DND-41 (cell line): ENCODE measurements at regions not wholly inside any gene's neighbourhood (a gene's known extent, or its start where the extent isn't known, plus 50 kb on each side); places are given as distances from the start of the nearest gene placed in this dataset.

Experiments used
- EZH2 ChIP-seq: IDR thresholded peaks from 3 replicates; pipeline ENCODE4 v1.6.1; 2012; ENCODE audit warnings: borderline replicate concordance, low read depth, mild to moderate bottlenecking, moderate library complexity, low read length, inconsistent platforms; ENCODE audit not compliant: severe bottlenecking
- TF ChIP-seq, protein P1 (sequence below): IDR thresholded peaks from 2 replicates; pipeline ENCODE4 v1.5.1; 2012; ENCODE audit warnings: borderline replicate concordance, low read length, moderate library complexity, mild to moderate bottlenecking; ENCODE audit not compliant: poor library complexity, severe bottlenecking; ENCODE audit errors: extremely low read depth

DNA sequence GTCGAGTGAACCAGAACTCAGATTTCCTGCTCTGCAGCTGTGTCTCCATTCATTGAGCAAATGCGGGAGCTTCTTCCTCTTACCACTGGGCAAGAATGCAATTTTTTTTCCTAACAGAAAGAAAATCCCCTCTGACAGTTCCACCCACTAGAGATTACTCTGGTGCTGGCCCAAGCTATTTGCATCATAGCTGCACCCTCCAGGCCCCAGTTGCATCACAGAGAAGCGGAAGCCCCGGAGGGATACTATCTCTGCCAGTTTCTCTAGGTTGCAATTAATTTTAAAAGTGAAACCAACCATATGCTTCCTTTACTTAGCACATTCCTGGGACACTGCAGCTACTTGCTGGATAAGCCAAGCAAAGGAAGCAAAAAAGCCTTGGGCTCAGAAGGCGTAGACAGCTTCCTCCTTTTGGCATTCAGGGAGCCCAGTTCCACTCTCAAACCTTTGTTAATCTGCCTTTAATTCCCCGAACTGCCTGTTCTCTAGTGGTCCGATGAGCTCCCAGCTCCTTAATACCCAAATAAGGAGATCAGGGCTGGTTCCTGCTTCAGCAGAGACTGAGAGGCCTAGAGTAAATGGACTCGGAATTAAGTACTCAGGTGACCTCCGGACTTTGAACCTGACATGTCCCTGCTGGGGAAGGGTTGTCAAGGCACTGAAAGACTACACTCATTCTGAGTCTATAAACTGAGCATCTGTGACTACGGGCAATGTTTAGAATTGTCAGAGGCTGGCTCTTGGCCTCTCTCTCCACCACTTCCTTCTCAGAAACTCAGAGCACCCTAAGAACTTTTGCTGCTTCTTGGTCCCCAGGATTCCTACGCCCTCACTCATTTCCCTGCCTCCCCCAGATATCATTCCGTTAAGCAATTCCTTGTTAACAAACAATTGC, 72.5 kb upstream of the TNFSF18 start:
- TF ChIP-seq, protein P1, sequence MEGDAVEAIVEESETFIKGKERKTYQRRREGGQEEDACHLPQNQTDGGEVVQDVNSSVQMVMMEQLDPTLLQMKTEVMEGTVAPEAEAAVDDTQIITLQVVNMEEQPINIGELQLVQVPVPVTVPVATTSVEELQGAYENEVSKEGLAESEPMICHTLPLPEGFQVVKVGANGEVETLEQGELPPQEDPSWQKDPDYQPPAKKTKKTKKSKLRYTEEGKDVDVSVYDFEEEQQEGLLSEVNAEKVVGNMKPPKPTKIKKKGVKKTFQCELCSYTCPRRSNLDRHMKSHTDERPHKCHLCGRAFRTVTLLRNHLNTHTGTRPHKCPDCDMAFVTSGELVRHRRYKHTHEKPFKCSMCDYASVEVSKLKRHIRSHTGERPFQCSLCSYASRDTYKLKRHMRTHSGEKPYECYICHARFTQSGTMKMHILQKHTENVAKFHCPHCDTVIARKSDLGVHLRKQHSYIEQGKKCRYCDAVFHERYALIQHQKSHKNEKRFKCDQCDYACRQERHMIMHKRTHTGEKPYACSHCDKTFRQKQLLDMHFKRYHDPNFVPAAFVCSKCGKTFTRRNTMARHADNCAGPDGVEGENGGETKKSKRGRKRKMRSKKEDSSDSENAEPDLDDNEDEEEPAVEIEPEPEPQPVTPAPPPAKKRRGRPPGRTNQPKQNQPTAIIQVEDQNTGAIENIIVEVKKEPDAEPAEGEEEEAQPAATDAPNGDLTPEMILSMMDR: no peak
- no peak for TF ChIP-seq EZH2
